Heart left ventricle (tissue), 16 donors: ENCODE measurements at regions not wholly inside any gene's neighbourhood (a gene's known extent, or its start where the extent isn't known, plus 50 kb on each side); places are given as distances from the start of the nearest gene placed in this dataset.

ENCODE experiments used
- ATAC-seq, 4 donors: fragments of 200-7000 bp; cut with Tn5 transposase; one replicate each; pipeline ENCODE4 v1.9.1; 2020 to 2022; ENCODE audit warnings: moderate library complexity in 4 of 4, mild to moderate bottlenecking in 3 of 4, moderate number of reproducible peaks in 1 of 4
- DNase-seq, 5 donors: peaks; one replicate each; pipeline ENCODE4 v3.0.0-alpha.2; 2020
- H3K27ac ChIP-seq, 12 donors: fragments of 200-600 bp; sonication (generic) in 4 of 12; one replicate each; pipeline versions ENCODE4 v1.5.0 to v1.8.0; 2016 to 2022; ENCODE audit warnings: mild to moderate bottlenecking in 2 of 12
- H3K27me3 ChIP-seq, 9 donors: fragments of 200-600 bp; sonication (generic) in 2 of 9; one replicate each; pipeline versions ENCODE4 v1.5.1 to v1.8.0; 2016 to 2022; ENCODE audit warnings: mild to moderate bottlenecking in 3 of 9
- H3K36me3 ChIP-seq, 9 donors: fragments of 200-600 bp; sonication (generic) in 2 of 9; one replicate each; pipeline versions ENCODE4 v1.5.0 to v1.8.0; 2018 to 2022; ENCODE audit warnings: mild to moderate bottlenecking in 2 of 9
- H3K4me1 ChIP-seq, 12 donors: fragments of 200-600 bp; sonication (generic) in 4 of 12; one replicate each; pipeline versions ENCODE4 v1.5.0 to v1.8.0; 2016 to 2022; ENCODE audit warnings: mild to moderate bottlenecking in 3 of 12
- H3K4me3 ChIP-seq, 12 donors: fragments of 200-600 bp; sonication (generic) in 4 of 12; one replicate each; pipeline versions ENCODE4 v1.5.0 to v1.8.0; 2017 to 2022; ENCODE audit warnings: mild to moderate bottlenecking in 9 of 12, moderate library complexity in 4 of 12
- H3K9me3 ChIP-seq, 12 donors: fragments of 200-600 bp; sonication (generic) in 4 of 12; one replicate each; pipeline versions ENCODE4 v1.5.0 to v1.8.0; 2016 to 2022; ENCODE audit warnings: mild to moderate bottlenecking in 1 of 12
- CTCF ChIP-seq, 12 donors: fragments of 200-600 bp; sonication (generic) in 4 of 12; IDR thresholded peaks; one replicate each; pipeline versions ENCODE4 v1.5.0 to v1.8.0; 2018 to 2022; ENCODE audit warnings: antibody characterized with exemption in 12 of 12, mild to moderate bottlenecking in 5 of 12
- POLR2A ChIP-seq, 2 donors: fragments of 450-650 bp; IDR thresholded peaks; one replicate each; pipeline ENCODE4 v1.6.1; 2017; ENCODE audit warnings: antibody characterized with exemption in 2 of 2, mild to moderate bottlenecking in 2 of 2, moderate library complexity in 2 of 2
- WGBS, 4 donors: extraction: QIAGEN DNeasy Blood & Tissue Kit in 2 of 4; methylation state at CpG; one replicate each; pipeline versions ENCODE4 v1.1.5 to v1.1.7; 2013 to 2018; 5-methylcytosine and 5-hydroxymethylcytosine counted together
- intact Hi-C, 10 donors: fragments of 100-400 bp; cut with DNase I; formaldehyde crosslinking; loops; one replicate each; pipeline versions ENCODE4 v1.11.1 to v1.14.2; 2022
- donor health status: ischemic (EF 13 %, LVEDD 7.1; RV severe dilation, severe dysfunction).
- donor health status: healthy with polysubstance abuse.
- donor health status: DM: no; HTN: yes; CAD: no.
- donor health status: DM: no; HTN: no; CAD: no.
- donor health status: ischemic (EF 25% LVEDD 6.9; RV normal size, moderate dysfunction).
- donor health status: ischemic (EF 25% LVEDD 5.7; RV mildly dilated, moderate dysfunction).
- donor health status: healthy.
- donor health status: DM: yes; HTN: yes; CAD: no.
- donor health status: ischemic (EF 35%, LVEDD 5.7; RV mildly dilated, moderate dysfunction).
- donor health status: nonischemic (EF 11% LVEDD 7.7; RV severe dilation, severe dysfunction).
- donor health status: DM: yes; HTN: yes; CAD: no.
- donor health status: PGD.
- donor health status: ischemic (EF 29% LVEDD 5.4; RV normal size, mild dysfunction).
- donor health status: nonischemic (EF 23%, LVEDD 6.1; RV moderate dilation, normal function).

- Histone ChIP-seq H3K27ac (no peak overlapping the region), H3K4me1 (no peaks in the 10 kb centered on the region), H3K27me3 (no peaks in the 10 kb centered on the region), H3K9me3 (no peaks in the 10 kb centered on the region), H3K36me3 (no peaks in the 10 kb centered on the region), H3K4me3 (no peak overlapping the region)
- no peak for DNase-seq
- TF ChIP-seq POLR2A (IDR thresholded peaks at IDR 0.05) (no peak), CTCF (IDR thresholded peaks at IDR 0.05) (no peak)
- intact Hi-C loops = no loop called here
- no peak for ATAC-seq
- WGBS, 4 donors = 49 to 74% (median 66%) methylated on average over 3 of the region's 3 CpGs
Observed at GRCh38 chr4:43990963-43991362, 457.6 kb downstream of the KCTD8 start.

- Histone ChIP-seq H3K27me3 (no peaks in the 10 kb centered on the region), H3K4me3 (no peak overlapping the region), H3K27ac (no peak overlapping the region), H3K36me3 (no peaks in the 10 kb centered on the region), H3K4me1 (no peaks in the 10 kb centered on the region), H3K9me3 (no peaks in the 10 kb centered on the region)
- DNase-seq (no peak), ATAC-seq (no peak)
- intact Hi-C loops = no loop called here
- TF ChIP-seq POLR2A (IDR thresholded peaks at IDR 0.05) = no peak
- no peak for TF ChIP-seq CTCF (IDR thresholded peaks at IDR 0.05)
- WGBS, 4 donors = 47 to 55% (median 53%) methylated on average over 3 of the region's 3 CpGs
Observed at GRCh38 chr4:43992552-43992951, 456.1 kb downstream of the KCTD8 start.

- 52 to 68% (median 63%) methylated on average over 2 of the region's 2 CpGs for WGBS, 4 donors
- no peak for ATAC-seq
- no peak for DNase-seq
- Histone ChIP-seq H3K4me3 (no peak overlapping the region), H3K9me3 (no peaks in the 10 kb centered on the region), H3K27ac (no peak overlapping the region), H3K27me3 (no peaks in the 10 kb centered on the region), H3K36me3 (no peaks in the 10 kb centered on the region), H3K4me1 (no peaks in the 10 kb centered on the region)
- intact Hi-C loops = no loop called here
- TF ChIP-seq POLR2A (IDR thresholded peaks at IDR 0.05) (no peak), CTCF (IDR thresholded peaks at IDR 0.05) (no peak)
Observed at GRCh38 chr4:43993196-43993902, 455.3 kb downstream of the KCTD8 start.

GRCh38 chr4:43999669-44000068 is 448.9 kb downstream of the KCTD8 start:
- no peaks in the 10 kb centered on the region for H3K27me3 ChIP-seq
- WGBS, 4 donors = 57 to 67% (median 62%) methylated on average over 1 of the region's 1 CpG
- H3K9me3 ChIP-seq = no peaks in the 10 kb centered on the region
- TF ChIP-seq CTCF (IDR thresholded peaks at IDR 0.05) (no peak), POLR2A (IDR thresholded peaks at IDR 0.05) (no peak)
- H3K4me3 ChIP-seq = no peak overlapping the region
- no peaks in the 10 kb centered on the region for H3K36me3 ChIP-seq
- intact Hi-C loops = no loop called here
- H3K4me1 ChIP-seq = no peaks in the 10 kb centered on the region
- H3K27ac ChIP-seq = no peak overlapping the region
- ATAC-seq = no peak
- DNase-seq = no peak
